ENCODE measurements at regions not wholly inside any gene's neighbourhood (a gene's known extent, or its start where the extent isn't known, plus 50 kb on each side); places are given as distances from the start of the nearest gene placed in this dataset.

- intact Hi-C loops (cut with micrococcal nuclease), result no loop called here
- peaks cover 33% of the 10 kb centered on the region for H3K27me3 ChIP-seq (ENCODE audit: insufficient read depth, low read length)
- ATAC-seq (no peak), DNase-seq (ENCODE audit: low read depth, low spot score) (no peak)
- no peaks in the 10 kb centered on the region for H3K36me3 ChIP-seq (ENCODE audit: control insufficient read depth in 1 of 2, insufficient read depth in 2 of 2, low read length in 2 of 2)
- no peaks in the 10 kb centered on the region for H3K9me3 ChIP-seq (ENCODE audit: control insufficient read depth in 1 of 2, insufficient read depth in 1 of 2, low read depth in 1 of 2, low read length in 2 of 2)
- ChIA-PET RAD21 (ENCODE audit: low non-redundant PET in 1 of 2, low total read pairs in 2 of 2, uncharacterized antibody in 2 of 2, unreplicated experiment in 2 of 2) (no interaction called here), CTCF (no interaction called here), POLR2A (no interaction called here)
- no peak overlapping the region for H3K4me2 ChIP-seq (ENCODE audit: low read length)
- TF ChIP-seq ZFX (IDR thresholded peaks at IDR 0.05) (no peak), MAX (IDR thresholded peaks at IDR 0.05) (no peak), ELF1 (IDR thresholded peaks at IDR 0.05; ENCODE audit: borderline replicate concordance, low read depth) (no peak), POLR2A (IDR thresholded peaks at IDR 0.05; ENCODE audit: borderline replicate concordance, extremely low read depth, insufficient read depth, insufficient read length) (no peak), JUND (IDR thresholded peaks at IDR 0.05) (no peak), REST (IDR thresholded peaks at IDR 0.05; ENCODE audit: low read depth) (no peak), YY1 (IDR thresholded peaks at IDR 0.05; ENCODE audit: extremely low read depth, insufficient replicate concordance, low read depth, low read length) (no peak), FOSL1 (IDR thresholded peaks at IDR 0.05; ENCODE audit: low read depth) (no peak), EZH2phosphoT487 (IDR thresholded peaks at IDR 0.05; ENCODE audit: borderline replicate concordance) (no peak), SRF (IDR thresholded peaks at IDR 0.05; ENCODE audit: low read depth) (no peak), SP1 (IDR thresholded peaks at IDR 0.05; ENCODE audit: low read depth) (no peak), TCF7L2 (IDR thresholded peaks at IDR 0.05; ENCODE audit: borderline replicate concordance, extremely low read depth, insufficient read depth, insufficient read length) (no peak)
- TF ChIP-seq, protein P1, sequence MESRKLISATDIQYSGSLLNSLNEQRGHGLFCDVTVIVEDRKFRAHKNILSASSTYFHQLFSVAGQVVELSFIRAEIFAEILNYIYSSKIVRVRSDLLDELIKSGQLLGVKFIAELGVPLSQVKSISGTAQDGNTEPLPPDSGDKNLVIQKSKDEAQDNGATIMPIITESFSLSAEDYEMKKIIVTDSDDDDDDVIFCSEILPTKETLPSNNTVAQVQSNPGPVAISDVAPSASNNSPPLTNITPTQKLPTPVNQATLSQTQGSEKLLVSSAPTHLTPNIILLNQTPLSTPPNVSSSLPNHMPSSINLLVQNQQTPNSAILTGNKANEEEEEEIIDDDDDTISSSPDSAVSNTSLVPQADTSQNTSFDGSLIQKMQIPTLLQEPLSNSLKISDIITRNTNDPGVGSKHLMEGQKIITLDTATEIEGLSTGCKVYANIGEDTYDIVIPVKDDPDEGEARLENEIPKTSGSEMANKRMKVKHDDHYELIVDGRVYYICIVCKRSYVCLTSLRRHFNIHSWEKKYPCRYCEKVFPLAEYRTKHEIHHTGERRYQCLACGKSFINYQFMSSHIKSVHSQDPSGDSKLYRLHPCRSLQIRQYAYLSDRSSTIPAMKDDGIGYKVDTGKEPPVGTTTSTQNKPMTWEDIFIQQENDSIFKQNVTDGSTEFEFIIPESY (IDR thresholded peaks at IDR 0.05; ENCODE audit: extremely low read depth, insufficient replicate concordance, low read length), result no peak
- TF ChIP-seq, protein P2, sequence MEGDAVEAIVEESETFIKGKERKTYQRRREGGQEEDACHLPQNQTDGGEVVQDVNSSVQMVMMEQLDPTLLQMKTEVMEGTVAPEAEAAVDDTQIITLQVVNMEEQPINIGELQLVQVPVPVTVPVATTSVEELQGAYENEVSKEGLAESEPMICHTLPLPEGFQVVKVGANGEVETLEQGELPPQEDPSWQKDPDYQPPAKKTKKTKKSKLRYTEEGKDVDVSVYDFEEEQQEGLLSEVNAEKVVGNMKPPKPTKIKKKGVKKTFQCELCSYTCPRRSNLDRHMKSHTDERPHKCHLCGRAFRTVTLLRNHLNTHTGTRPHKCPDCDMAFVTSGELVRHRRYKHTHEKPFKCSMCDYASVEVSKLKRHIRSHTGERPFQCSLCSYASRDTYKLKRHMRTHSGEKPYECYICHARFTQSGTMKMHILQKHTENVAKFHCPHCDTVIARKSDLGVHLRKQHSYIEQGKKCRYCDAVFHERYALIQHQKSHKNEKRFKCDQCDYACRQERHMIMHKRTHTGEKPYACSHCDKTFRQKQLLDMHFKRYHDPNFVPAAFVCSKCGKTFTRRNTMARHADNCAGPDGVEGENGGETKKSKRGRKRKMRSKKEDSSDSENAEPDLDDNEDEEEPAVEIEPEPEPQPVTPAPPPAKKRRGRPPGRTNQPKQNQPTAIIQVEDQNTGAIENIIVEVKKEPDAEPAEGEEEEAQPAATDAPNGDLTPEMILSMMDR (IDR thresholded peaks at IDR 0.05 in 2 of 3, conservative IDR thresholded peaks at IDR 0.05 in 1 of 3; ENCODE audit: borderline replicate concordance in 1 of 3, insufficient read depth in 1 of 3, low read depth in 2 of 3, low read length in 2 of 3), result no peak
- H3K4me1 ChIP-seq (ENCODE audit: control insufficient read depth in 1 of 2, insufficient read depth in 2 of 2, low read length in 2 of 2), result no peaks in the 10 kb centered on the region
- H4K20me1 ChIP-seq (ENCODE audit: insufficient read depth), result no peaks in the 10 kb centered on the region
- no peaks in the 10 kb centered on the region for H3K9me2 ChIP-seq (ENCODE audit: insufficient read depth)
- H3K27ac ChIP-seq (ENCODE audit: low read depth, low read length), result no peak overlapping the region
- no peaks in the 10 kb centered on the region for H3K79me2 ChIP-seq (ENCODE audit: insufficient read depth, low read length)
- H2AFZ ChIP-seq (ENCODE audit: low read depth, low read length, poor library complexity, severe bottlenecking), result no peak overlapping the region
- no peak overlapping the region for H3K9ac ChIP-seq (ENCODE audit: low read length)
- BruUV-seq (replicated peaks), result no TSS peak
- H3K4me3 ChIP-seq (replicated peaks in 1 of 2; ENCODE audit: low read depth in 1 of 2, low read length in 2 of 2), result no peak overlapping the region
Measured at GRCh38 chr11:110829873-110830272, 117.6 kb upstream of the ARHGAP20 start.
